PC-3 (cell line): ENCODE measurements at regions not wholly inside any gene's neighbourhood (a gene's known extent, or its start where the extent isn't known, plus 50 kb on each side); places are given as distances from the start of the nearest gene placed in this dataset.

ENCODE experiments used
- ATAC-seq: fragments of 200-7000 bp; cut with Tn5 transposase; 2 replicates; pipeline ENCODE4 v1.9.1; 2020; ENCODE audit warnings: mild to moderate bottlenecking, moderate library complexity
- BruUV-seq: library from RNA; stranded (reverse); fragments of 400-500 nt; replicated peaks from 2 replicates; lab custom pipeline; 2021; lab: Mats Ljungman, UMichigan
- CTCF ChIA-PET: fragments of 300-600 bp; sonication (Branson Sonifier 250); formaldehyde crosslinking; loops from one replicate; lab custom pipeline; 2022; ENCODE audit warnings: antibody characterized with exemption; lab: Charles Lee
- POLR2A ChIA-PET: fragments of 300-600 bp; sonication (Branson Sonifier 250); formaldehyde crosslinking; loops from one replicate; lab custom pipeline; 2022; ENCODE audit warnings: antibody characterized with exemption; ENCODE audit not compliant: unreplicated experiment; lab: Charles Lee
- DNase-seq: peaks from one replicate; pipeline ENCODE4 v3.0.0-alpha.2; 2015
- H2AFZ ChIP-seq: fragments of 300-600 bp; sonication (generic); 2 replicates; pipeline ENCODE4 v1.6.0; 2016; ENCODE audit warnings: antibody characterized with exemption, low read length
- H3F3A ChIP-seq: fragments of 300-600 bp; sonication (generic); one replicate; pipeline ENCODE4 v1.6.0; 2017; ENCODE audit warnings: antibody characterized with exemption, low read length, control low read depth, mild to moderate bottlenecking; ENCODE audit not compliant: unreplicated experiment
- H3K27ac ChIP-seq: fragments of 300-600 bp; sonication (generic); 2 replicates; pipeline ENCODE4 v1.5.1; 2016; ENCODE audit warnings: mild to moderate bottlenecking, low read length
- H3K27me3 ChIP-seq: fragments of 300-600 bp; sonication (generic); 2 replicates; pipeline ENCODE4 v1.6.1; 2016; ENCODE audit warnings: low read length, mixed read lengths
- H3K36me3 ChIP-seq: fragments of 300-600 bp; sonication (generic); 2 replicates; pipeline ENCODE4 v1.6.1; 2016; ENCODE audit warnings: low read depth, mixed run types, low read length, mixed read lengths
- H3K4me1 ChIP-seq: fragments of 300-600 bp; sonication (generic); 2 replicates; pipeline ENCODE4 v1.5.1; 2016; ENCODE audit warnings: low read length; ENCODE audit not compliant: insufficient read depth
- H3K4me2 ChIP-seq: fragments of 300-600 bp; sonication (generic); 2 replicates; pipeline ENCODE4 v1.6.0; 2016; ENCODE audit warnings: low read length
- H3K4me3 ChIP-seq: fragments of 300-600 bp; sonication (generic); 2 replicates; pipeline ENCODE4 v1.5.1; 2016; ENCODE audit warnings: mild to moderate bottlenecking, low read length, mixed read lengths
- H3K79me2 ChIP-seq: fragments of 300-600 bp; sonication (generic); 2 replicates; pipeline ENCODE4 v1.6.1; 2017; ENCODE audit warnings: low read length, mixed read lengths
- H3K9ac ChIP-seq: fragments of 300-600 bp; sonication (generic); 2 replicates; pipeline ENCODE4 v1.6.0; 2016; ENCODE audit warnings: mild to moderate bottlenecking, low read length
- H3K9me2 ChIP-seq: fragments of 300-600 bp; sonication (generic); replicated peaks from 2 replicates; pipeline ENCODE4 v1.6.1; 2016; ENCODE audit warnings: mixed run types, low read length, mixed read lengths
- H3K9me3 ChIP-seq: fragments of 300-600 bp; sonication (generic); 2 replicates; pipeline ENCODE4 v1.6.1; 2016; ENCODE audit warnings: low read length, mixed read lengths
- H4K20me1 ChIP-seq: fragments of 300-600 bp; sonication (generic); 2 replicates; pipeline ENCODE4 v1.6.1; 2016; ENCODE audit warnings: low read length, mixed read lengths
- CTCF ChIP-seq: fragments of 300-600 bp; sonication (generic); conservative IDR thresholded peaks from 2 replicates; pipeline ENCODE4 v1.5.1; 2017; ENCODE audit warnings: antibody characterized with exemption, low read depth, mild to moderate bottlenecking, low read length
- EZH2 ChIP-seq: fragments of 300-600 bp; sonication (generic); IDR thresholded peaks from one replicate; pipeline ENCODE4 v1.6.1; 2017; ENCODE audit warnings: antibody characterized with exemption, mild to moderate bottlenecking, low read length; ENCODE audit not compliant: unreplicated experiment
- EZH2phosphoT487 ChIP-seq: fragments of 300-600 bp; sonication (generic); IDR thresholded peaks from 2 replicates; pipeline ENCODE4 v1.6.1; 2018; ENCODE audit warnings: mild to moderate bottlenecking, antibody characterized with exemption, low read length, borderline replicate concordance
- intact Hi-C: fragments of 100-400 bp; cut with micrococcal nuclease; formaldehyde crosslinking; loops from 2 replicates; pipeline ENCODE4 v1.9.0; 2023

GRCh38 chr20:48394415-48395081, 433.3 kb downstream of the PREX1 start:
- Histone ChIP-seq H2AFZ (no peak overlapping the region), H3K79me2 (no peaks in the 10 kb centered on the region), H3K4me2 (no peak overlapping the region), H3K9me3 (0 out of 2 replicates have a peak, but pooled peaks cover 4% of the 10 kb centered on the region), H3F3A (no peaks in the 10 kb centered on the region), H3K27me3 (peaks cover 95% of the 10 kb centered on the region), H4K20me1 (no peaks in the 10 kb centered on the region), H3K36me3 (no peaks in the 10 kb centered on the region), H3K9me2 (no peaks in the 10 kb centered on the region), H3K9ac (no peak overlapping the region), H3K27ac (no peak overlapping the region), H3K4me3 (no peak overlapping the region), H3K4me1 (no peaks in the 10 kb centered on the region)
- intact Hi-C loops: no loop called here
- no TSS peak for BruUV-seq
- TF ChIP-seq CTCF (no peak), EZH2phosphoT487 (no peak), EZH2 (no peak)
- no peak for ATAC-seq
- ChIA-PET POLR2A (no interaction called here), CTCF (no interaction called here)
- no peak for DNase-seq

GRCh38 chr20:48393737-48394314, 434.0 kb downstream of the PREX1 start:
- Histone ChIP-seq H3F3A (no peaks in the 10 kb centered on the region), H3K27ac (no peak overlapping the region), H3K9me2 (no peaks in the 10 kb centered on the region), H3K36me3 (no peaks in the 10 kb centered on the region), H3K9me3 (0 out of 2 replicates have a peak, but pooled peaks cover 4% of the 10 kb centered on the region), H3K9ac (no peak overlapping the region), H3K79me2 (no peaks in the 10 kb centered on the region), H3K4me1 (no peaks in the 10 kb centered on the region), H3K4me3 (no peak overlapping the region), H3K27me3 (peaks cover 92% of the 10 kb centered on the region), H3K4me2 (no peak overlapping the region), H4K20me1 (no peaks in the 10 kb centered on the region), H2AFZ (no peak overlapping the region)
- CTCF ChIA-PET: no interaction called here
- ATAC-seq: no peak
- BruUV-seq: no TSS peak
- intact Hi-C loops: no loop called here
- POLR2A ChIA-PET: no interaction called here
- TF ChIP-seq EZH2 (no peak), CTCF (no peak), EZH2phosphoT487 (no peak)
- no peak for DNase-seq

- BruUV-seq: no TSS peak
- H4K20me1 ChIP-seq: no peaks in the 10 kb centered on the region
- no peak overlapping the region for H3K4me2 ChIP-seq
- intact Hi-C loops: no loop called here
- POLR2A ChIA-PET: no interaction called here
- no peak overlapping the region for H3K27ac ChIP-seq
- no peak for TF ChIP-seq EZH2phosphoT487
- TF ChIP-seq CTCF: no peak
- no peak for TF ChIP-seq EZH2
- DNase-seq: no peak
- no peaks in the 10 kb centered on the region for H3K79me2 ChIP-seq
- H3K27me3 ChIP-seq: peaks cover 86% of the 10 kb centered on the region
- 0 out of 2 replicates have a peak, but pooled peaks cover 4% of the 10 kb centered on the region for H3K9me3 ChIP-seq
- no peaks in the 10 kb centered on the region for H3K9me2 ChIP-seq
- H3F3A ChIP-seq: no peaks in the 10 kb centered on the region
- no peak overlapping the region for H2AFZ ChIP-seq
- no peak for ATAC-seq
- H3K4me1 ChIP-seq: no peaks in the 10 kb centered on the region
- no peaks in the 10 kb centered on the region for H3K36me3 ChIP-seq
- H3K9ac ChIP-seq: no peak overlapping the region
- CTCF ChIA-PET: no interaction called here
- no peak overlapping the region for H3K4me3 ChIP-seq
Measured at GRCh38 chr20:48393311-48393685, 434.5 kb downstream of the PREX1 start.
